22Rv1 (cell line): ENCODE measurements at regions not wholly inside any gene's neighbourhood (a gene's known extent, or its start where the extent isn't known, plus 50 kb on each side); places are given as distances from the start of the nearest gene placed in this dataset.

Experiments
- CTCF ChIP-seq: fragments of 450-650 bp; IDR thresholded peaks from 2 replicates; pipeline ENCODE4 v1.5.1; 2017; ENCODE audit warnings: mild to moderate bottlenecking
- ZFX ChIP-seq: fragments of 450-650 bp; IDR thresholded peaks from 2 replicates; pipeline ENCODE4 v1.6.1; 2017; ENCODE audit warnings: antibody characterized with exemption, borderline replicate concordance

GRCh38 chr7:131626643-131627042, 70.2 kb upstream of the PODXL start:
- TF ChIP-seq CTCF: no peak
- no peak for TF ChIP-seq ZFX
